C4-2B (cell line): ENCODE measurements at regions not wholly inside any gene's neighbourhood (a gene's known extent, or its start where the extent isn't known, plus 50 kb on each side); places are given as distances from the start of the nearest gene placed in this dataset.
"Not testable (repeated sequence)": the region's sequence is repeated elsewhere in the genome, so short reads cannot be mapped to it uniquely, and the experiment has no call there.

ENCODE experiments used
- H3K27ac ChIP-seq: fragments of 450-650 bp; 2 replicates; pipeline ENCODE4 v1.5.1; 2017
- ZFX ChIP-seq: fragments of 450-650 bp; IDR thresholded peaks from 2 replicates; pipeline ENCODE4 v1.6.1; 2017
- TF ChIP-seq, protein P1 (sequence below): fragments of 450-650 bp; conservative IDR thresholded peaks from 2 replicates; pipeline ENCODE4 v1.5.1; 2017; ENCODE audit warnings: mild to moderate bottlenecking

DNA sequence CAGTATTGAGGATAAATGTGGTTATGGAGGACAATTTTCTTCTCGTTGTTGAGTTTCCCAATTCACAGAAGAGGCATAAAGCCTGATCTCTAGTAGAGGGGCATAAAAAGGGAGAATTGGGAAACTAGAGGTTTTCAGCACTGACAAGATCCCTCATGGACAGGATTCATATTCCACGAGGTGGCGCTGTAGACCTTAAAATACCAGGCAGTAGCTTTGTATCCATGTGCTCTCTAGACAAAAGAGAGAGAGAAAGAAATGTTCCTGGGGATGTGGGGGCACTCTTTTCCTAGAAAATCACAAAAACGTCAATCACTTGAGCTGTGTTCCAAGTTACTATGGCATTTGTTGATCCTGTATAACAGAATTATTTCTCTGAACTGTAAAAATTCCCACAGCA, 128.3 kb downstream of the MAGEE1 start:
- no peak for TF ChIP-seq ZFX
- TF ChIP-seq, protein P1, sequence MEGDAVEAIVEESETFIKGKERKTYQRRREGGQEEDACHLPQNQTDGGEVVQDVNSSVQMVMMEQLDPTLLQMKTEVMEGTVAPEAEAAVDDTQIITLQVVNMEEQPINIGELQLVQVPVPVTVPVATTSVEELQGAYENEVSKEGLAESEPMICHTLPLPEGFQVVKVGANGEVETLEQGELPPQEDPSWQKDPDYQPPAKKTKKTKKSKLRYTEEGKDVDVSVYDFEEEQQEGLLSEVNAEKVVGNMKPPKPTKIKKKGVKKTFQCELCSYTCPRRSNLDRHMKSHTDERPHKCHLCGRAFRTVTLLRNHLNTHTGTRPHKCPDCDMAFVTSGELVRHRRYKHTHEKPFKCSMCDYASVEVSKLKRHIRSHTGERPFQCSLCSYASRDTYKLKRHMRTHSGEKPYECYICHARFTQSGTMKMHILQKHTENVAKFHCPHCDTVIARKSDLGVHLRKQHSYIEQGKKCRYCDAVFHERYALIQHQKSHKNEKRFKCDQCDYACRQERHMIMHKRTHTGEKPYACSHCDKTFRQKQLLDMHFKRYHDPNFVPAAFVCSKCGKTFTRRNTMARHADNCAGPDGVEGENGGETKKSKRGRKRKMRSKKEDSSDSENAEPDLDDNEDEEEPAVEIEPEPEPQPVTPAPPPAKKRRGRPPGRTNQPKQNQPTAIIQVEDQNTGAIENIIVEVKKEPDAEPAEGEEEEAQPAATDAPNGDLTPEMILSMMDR = peak; percentile 31
- no peak overlapping the region for H3K27ac ChIP-seq

DNA sequence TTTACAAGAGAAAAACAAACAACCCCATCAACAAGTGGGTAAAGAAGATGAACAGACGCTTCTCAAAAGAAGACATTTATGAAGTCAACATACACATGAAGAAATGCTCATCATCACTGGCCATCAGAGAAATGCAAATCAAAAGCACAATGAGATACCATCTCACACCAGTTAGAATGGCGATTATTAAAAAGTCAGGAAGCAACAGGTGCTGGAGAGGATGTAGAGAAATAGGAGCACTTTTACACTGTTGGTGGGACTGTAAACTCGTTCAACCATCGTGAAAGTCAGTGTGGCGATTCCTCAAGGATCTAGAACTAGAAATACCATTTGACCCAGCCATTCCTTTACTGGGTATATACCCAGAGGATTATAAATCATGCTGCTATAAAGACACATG, 137.3 kb downstream of the MAGEE1 start:
- not testable (repeated sequence) for H3K27ac ChIP-seq

DNA sequence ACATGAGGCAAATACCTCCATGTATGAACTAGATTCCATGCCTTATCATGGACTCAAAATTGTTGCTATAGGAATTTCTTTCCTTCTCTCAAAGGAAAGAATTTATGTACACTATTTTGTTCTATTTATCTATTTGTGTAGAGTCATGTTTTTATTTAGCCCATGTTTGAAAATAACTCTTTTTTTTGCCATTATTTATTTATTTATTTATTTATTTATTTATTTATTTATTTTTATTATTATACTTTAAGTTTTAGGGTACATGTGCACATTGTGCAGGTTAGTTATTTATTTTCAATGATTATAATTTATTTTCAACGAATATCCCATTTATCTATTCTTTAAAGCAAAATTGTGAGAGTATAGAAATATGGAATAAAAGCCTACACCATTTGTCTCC, 177.9 kb downstream of the MAGEE1 start:
- TF ChIP-seq, protein P1 = no peak
- no peak for TF ChIP-seq ZFX
- no peak overlapping the region for H3K27ac ChIP-seq

DNA sequence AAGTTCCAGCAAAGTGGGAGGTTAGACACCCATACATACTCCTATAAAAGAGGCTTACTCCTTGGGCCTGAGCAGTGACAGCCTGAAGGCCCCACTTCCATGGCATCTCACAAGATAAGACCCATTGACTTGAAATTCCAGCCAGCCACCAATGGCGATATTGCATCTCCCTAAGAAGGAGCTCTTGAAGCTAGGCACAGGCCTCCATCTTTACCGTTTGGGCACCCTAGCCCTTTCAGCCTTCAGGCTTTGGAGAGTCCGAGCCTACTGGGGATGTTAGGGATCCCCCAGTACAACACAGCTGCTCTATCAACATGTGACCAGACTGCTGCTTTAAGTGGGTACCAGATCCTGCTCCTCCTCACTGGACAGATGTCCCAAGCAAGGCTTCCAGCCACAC, 189.5 kb downstream of the MAGEE1 start:
- H3K27ac ChIP-seq = no peak overlapping the region
- TF ChIP-seq, protein P1 = no peak
- TF ChIP-seq ZFX = no peak

DNA sequence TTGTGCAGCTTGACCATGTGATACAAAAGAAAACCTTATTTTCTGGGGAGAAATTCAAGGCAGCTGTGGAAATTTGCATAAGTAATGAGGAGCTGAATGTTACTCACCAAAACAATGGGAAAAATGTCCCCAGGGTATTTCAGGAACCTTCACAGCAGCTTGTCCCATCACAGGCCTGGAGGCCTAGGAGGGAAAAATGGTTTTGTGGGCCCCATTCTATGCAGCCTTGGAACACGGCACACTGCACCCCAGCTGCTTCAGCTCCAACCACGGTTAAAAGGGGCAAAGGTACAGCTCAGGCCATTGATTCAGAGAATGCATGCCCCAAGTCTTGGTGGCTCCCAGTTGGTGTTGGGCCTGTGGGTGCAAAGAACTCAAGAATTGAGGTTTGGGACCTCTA, 216.1 kb downstream of the MAGEE1 start:
- no peak for TF ChIP-seq ZFX
- TF ChIP-seq, protein P1 = no peak
- H3K27ac ChIP-seq = no peak overlapping the region

DNA sequence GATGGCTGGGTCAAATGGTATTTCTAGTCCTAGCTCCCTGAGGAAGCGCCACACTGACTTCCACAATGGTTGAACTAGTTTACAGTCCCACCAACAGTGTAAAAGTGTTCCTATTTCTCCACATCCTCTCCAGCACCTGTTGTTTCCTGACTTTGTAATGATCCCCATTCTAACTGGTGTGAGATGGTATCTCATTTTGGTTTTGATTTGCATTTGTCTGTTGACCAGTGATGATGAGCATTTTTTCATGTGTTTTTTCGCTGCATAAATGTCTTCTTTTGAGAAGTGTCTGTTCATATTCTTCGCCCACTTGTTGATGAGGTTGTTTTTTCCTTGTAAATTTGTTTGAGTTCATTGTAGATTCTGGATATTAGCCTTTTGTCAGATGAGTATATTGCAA, 223.9 kb downstream of the MAGEE1 start:
- not testable (repeated sequence) for H3K27ac ChIP-seq

DNA sequence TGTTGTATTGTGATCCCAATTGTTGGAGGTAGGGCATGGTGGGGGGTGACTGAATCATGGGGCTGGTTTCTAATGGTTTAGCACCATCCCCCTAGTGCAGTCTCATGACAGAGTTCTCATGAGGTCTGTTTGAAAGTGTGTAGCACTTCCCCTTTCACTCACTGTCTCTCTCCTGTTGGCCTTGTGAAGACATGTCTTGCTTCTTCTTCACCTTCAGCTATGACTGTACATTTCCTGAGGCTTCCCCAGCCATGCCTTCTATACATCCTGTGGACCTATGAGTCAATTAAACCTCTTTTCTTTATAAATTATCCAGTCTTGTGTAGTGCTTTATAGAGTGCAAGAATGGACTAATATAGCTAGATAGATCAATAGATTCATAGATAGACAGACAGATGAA, 230.0 kb downstream of the MAGEE1 start:
- no peak overlapping the region for H3K27ac ChIP-seq
- no peak for TF ChIP-seq ZFX
- TF ChIP-seq, protein P1 = no peak
